HL-60 (cell line): ENCODE measurements at regions not wholly inside any gene's neighbourhood (a gene's known extent, or its start where the extent isn't known, plus 50 kb on each side); places are given as distances from the start of the nearest gene placed in this dataset.

Experiments used
- CTCF ChIP-seq: IDR thresholded peaks from one replicate; pipeline ENCODE4 v1.5.1; 2011; ENCODE audit warnings: low read length, control low read depth, inconsistent platforms; ENCODE audit not compliant: insufficient read depth
- GABPA ChIP-seq: IDR thresholded peaks from 2 replicates; pipeline ENCODE4 v1.6.1; 2012; ENCODE audit warnings: low read depth
- POLR2AphosphoS5 ChIP-seq: IDR thresholded peaks from 2 replicates; pipeline ENCODE4 v1.6.1; 2012; ENCODE audit warnings: low read depth
- REST ChIP-seq: IDR thresholded peaks from 2 replicates; pipeline ENCODE4 v1.6.1; 2012; ENCODE audit warnings: low read depth; ENCODE audit not compliant: insufficient replicate concordance
- SPI1 ChIP-seq: IDR thresholded peaks from 2 replicates; pipeline ENCODE4 v1.6.1; 2012; ENCODE audit warnings: low read depth, mild to moderate bottlenecking, borderline replicate concordance

GRCh38 chr4:189659287-189659686, 281.4 kb upstream of the FRG1 start:
- TF ChIP-seq CTCF (no peak), POLR2AphosphoS5 (no peak), SPI1 (no peak), GABPA (no peak), REST (no peak)
